Activated T-helper 9 cell treated with anti-CD3 and anti-CD28 coated beads, Interleukin-2, amount 50 U/mL, for 16 hours (primary cell): ENCODE measurements at regions not wholly inside any gene's neighbourhood (a gene's known extent, or its start where the extent isn't known, plus 50 kb on each side); places are given as distances from the start of the nearest gene placed in this dataset.

Experiments
- DNase-seq: peaks from one replicate; pipeline ENCODE4 v3.0.0-alpha.2; 2020; ENCODE audit warnings: low read depth

- no peak for DNase-seq
Observed at GRCh38 chr3:16658004-16658924, 53.0 kb upstream of the DAZL start.

GRCh38 chr3:16658925-16659793 is 53.9 kb upstream of the DAZL start:
- no peak for DNase-seq

- DNase-seq: no peak
Observed at GRCh38 chr3:16663854-16664712, 58.9 kb upstream of the DAZL start.

DNA sequence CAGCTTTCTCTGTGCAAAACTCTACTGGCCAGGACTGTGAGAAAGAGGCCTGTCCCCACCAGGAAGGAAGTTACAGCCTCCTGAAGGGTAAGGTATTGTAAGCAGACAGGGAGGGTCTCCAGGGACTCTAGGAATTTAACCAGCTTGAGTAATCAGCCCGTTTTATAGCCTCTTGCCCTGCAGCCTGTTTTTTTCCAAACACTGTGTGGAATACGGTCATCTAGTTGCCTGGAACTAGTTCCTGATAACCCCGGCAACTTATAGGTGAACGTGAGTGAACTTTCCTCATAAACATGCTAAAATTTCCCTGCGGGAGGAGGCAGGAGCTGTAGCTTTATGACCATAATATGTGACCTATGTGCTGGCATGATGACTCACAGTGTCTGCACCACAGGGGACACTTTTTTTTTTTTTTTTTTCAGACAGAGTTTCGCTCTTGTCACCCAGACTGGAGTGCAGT is 60.1 kb upstream of the DAZL start:
- no peak for DNase-seq

GRCh38 chr3:16666206-16666605 is 61.0 kb upstream of the DAZL start:
- DNase-seq: no peak

- DNase-seq: no peak
Observed at GRCh38 chr3:16667633-16668032, 62.4 kb upstream of the DAZL start.

DNA sequence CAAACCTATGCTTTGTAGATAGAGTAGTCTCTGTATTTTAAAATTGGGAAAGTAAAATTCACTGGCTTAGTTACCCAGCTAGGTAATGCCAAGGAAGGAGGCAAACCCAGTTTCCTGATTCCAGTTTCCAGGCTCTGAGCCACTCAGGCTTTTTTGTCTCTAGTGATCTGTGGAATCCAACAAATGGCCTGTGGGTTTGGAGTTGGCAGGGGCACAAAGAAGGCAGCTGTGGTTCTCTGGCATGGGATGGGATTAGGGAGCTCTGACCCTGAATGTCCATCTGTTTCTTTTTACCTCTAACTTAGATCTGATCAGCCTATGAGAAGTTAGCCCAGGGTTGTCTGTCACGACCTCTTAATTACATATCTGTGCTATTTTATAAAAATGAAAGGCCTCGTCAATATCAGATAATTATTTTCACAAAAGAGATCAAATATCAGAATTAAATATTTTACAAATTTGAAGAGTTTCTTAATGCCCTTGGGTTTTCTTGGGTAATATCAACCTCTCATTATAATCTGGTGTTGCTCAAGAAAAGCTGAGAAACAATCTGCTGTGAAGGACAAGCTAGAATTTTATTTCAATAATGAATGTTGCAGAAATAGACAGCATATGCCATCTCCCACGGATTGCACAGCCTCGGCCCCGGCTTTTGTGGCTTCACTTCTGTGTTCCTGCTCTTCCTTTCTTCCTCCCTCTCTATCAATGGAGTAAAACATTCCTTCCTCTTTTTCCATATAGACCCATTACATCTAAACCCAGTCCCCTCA is 63.7 kb upstream of the DAZL start:
- no peak for DNase-seq

GRCh38 chr3:16670191-16670590 is 65.0 kb upstream of the DAZL start:
- no peak for DNase-seq

DNA sequence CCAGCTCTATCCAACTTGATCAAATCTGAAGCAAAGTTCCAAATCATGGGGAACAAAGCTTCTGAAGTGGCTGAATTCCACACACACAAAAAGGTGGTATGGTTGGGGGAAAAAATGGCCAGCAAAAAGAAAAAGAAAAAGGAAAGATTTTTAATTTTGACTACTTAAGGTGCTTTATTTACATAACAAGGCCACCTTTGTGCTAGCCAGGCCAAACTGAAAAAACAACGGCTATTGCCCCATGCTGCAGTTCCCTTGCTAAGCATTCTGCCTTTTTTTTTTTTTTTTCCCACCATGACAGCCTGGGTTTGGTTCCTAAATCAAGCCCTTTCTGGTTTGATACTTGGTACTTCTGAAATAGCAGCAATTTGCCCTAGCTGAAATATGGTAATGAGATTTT is 66.5 kb upstream of the DAZL start:
- DNase-seq: no peak

DNA sequence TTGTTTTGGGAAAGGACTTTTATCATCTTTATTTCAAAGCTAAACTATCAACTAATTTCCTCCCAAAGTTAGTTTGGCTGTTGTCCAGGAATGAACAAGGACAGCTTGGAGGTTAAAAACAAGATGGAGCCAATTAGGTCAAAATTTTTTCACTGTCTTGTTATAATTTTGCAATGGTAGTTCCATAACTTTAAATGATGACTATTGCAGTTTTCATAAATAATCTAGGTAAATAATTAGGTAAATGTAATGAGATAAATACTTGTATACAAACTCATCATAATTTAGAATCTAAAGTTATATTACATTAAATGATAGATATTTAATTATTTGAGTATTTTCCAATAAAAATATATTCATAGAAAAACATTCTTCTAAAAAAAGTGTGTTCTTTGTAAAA is 68.3 kb upstream of the DAZL start:
- no peak for DNase-seq

- no peak for DNase-seq
Observed at GRCh38 chr3:16675805-16676204, 70.6 kb upstream of the DAZL start.

GRCh38 chr3:16686679-16687078 is 81.5 kb upstream of the DAZL start:
- DNase-seq: no peak

DNA sequence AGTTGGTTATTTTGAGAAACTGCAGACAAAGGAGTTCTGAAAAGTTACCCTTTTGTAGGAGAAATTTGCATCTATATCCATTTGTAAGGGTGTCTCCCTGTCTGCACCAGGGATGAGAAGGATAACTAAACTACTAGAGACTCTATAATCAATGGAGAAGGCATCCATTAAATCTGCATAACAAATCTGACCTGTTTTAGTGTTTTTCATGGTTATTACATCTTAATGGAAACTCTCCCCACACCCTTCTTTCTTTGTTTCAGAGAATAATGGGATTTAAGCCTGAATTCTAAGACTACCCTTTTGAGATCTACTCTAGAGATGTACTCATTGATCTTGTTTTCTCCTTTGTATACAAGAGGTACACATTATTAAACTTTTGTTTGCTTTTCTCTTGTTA is 82.0 kb upstream of the DAZL start:
- no peak for DNase-seq

DNA sequence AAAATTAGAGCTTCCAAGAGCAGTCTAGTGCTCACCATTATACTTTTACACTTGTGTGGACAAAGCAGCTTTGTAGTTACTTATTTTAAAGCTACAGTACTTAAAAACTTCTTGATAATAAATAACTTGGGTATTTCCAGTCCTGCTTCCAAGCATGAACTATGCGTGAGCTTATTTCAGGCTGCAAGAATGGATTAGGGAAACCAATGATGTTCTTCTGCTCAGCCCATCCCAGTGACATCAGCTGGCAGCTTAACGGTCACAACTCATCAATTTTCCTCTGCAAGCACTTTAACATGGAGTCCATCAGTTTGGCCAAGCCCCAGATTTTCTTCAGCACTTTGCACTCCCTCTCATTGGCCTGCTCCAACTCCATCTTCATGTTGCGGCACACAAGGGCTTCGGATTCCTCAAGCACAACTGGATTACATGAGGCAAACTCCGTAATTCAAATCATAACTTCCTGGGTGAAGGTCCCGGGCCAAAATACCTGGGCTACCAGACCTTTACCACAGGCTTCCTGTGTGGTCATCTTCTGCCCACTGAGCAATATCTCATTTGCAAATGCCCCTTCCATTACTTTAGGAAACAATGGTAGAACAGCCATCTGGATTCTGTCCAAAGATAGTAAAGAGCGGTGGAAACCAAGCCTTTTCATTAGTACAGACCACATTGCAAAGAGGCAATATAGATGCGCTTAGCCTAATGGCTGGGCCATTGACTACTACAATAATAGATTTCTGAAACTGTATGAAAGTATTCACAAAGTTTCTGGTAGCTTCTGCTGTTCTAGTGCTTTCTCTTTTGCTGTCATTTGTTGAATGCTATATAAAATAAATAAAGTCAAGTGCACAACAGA is 87.5 kb upstream of the DAZL start:
- DNase-seq: no peak

DNA sequence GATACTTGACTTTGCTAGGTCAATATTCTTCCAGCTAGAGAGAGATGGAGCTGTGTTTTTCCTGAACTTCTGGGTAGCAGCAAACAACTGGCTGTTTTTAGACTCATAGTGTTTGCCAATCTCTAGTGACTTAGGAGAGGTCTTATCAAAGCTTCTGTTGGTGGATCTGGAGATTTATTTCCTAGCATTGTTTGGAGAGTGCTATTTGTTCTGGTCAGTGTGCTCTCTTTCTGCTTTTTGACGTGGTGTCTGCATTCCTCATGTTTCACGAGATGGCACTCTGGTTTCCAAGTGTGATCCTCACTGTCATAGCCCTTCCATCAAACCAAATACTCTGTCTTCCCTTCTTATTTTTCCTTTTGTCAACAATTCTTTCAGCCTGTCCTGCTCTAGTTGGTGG is 88.6 kb upstream of the DAZL start:
- DNase-seq: no peak

- DNase-seq: no peak
Observed at GRCh38 chr3:16695710-16696109, 90.5 kb upstream of the DAZL start.

- no peak for DNase-seq
Observed at GRCh38 chr3:16697443-16698147, 92.4 kb upstream of the DAZL start.

DNA sequence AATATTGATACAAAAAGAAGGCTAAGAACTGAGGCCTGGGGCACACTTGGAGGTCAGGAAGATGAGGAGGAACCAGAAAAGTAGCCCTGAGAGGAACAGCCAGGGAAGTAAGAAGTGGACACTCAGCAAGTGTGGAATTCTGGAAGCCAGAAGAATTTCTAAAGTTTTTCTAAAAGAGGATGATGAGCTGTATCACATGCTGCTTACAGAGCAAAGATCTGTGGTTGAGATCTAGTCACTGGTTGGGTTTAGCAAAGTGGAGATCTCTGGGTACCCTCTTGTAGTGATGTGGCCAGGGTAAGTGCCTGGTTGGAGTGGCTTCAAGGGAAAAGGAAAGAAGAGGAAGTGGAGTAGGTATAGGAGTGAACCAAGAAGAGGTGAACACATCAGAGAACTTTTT is 95.4 kb upstream of the DAZL start:
- DNase-seq: no peak

GRCh38 chr3:16704941-16705340 is 99.7 kb upstream of the DAZL start:
- no peak for DNase-seq

DNA sequence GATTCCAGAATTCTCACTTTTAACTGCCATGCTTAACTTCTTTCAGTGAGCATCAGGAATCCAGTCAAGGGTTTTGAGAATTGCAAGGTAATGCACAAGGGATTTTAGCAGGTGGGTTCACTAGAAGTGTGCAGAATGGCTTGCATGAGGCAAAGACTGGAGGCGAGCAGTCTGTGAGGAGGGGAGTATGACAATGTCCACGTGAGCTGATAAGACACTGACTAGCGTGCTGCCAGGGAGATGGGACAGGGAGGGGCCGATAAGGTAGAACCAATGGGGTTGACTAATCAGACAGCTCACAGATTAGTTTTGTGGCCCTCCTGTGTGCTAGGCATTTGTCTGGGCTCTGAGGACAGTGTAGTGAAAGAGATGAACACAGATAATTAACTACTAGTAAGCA is 102.0 kb upstream of the DAZL start:
- no peak for DNase-seq
